Mesendoderm (in vitro differentiated cells): ENCODE measurements at regions not wholly inside any gene's neighbourhood (a gene's known extent, or its start where the extent isn't known, plus 50 kb on each side); places are given as distances from the start of the nearest gene placed in this dataset.

Experiments used
- DNase-seq: peaks from one replicate; pipeline ENCODE4 v3.0.0; 2013
- H2AK5ac ChIP-seq: 2 replicates; pipeline ENCODE4 v1.6.1; 2013; ENCODE audit warnings: low read length, inconsistent platforms
- H2BK120ac ChIP-seq: 2 replicates; pipeline ENCODE4 v1.6.1; 2013; ENCODE audit warnings: low read depth, mild to moderate bottlenecking, low read length, moderate library complexity, mixed read lengths
- H2BK15ac ChIP-seq: replicated peaks from 2 replicates; pipeline ENCODE4 v1.6.1; 2013; ENCODE audit warnings: low read depth, mild to moderate bottlenecking, moderate library complexity
- H2BK5ac ChIP-seq: 2 replicates; pipeline ENCODE4 v1.6.1; 2013; ENCODE audit warnings: low read length, inconsistent platforms
- H3K18ac ChIP-seq: 2 replicates; pipeline ENCODE4 v1.6.1; 2013; ENCODE audit warnings: mild to moderate bottlenecking, low read length, mixed read lengths
- H3K23ac ChIP-seq: one replicate; pipeline ENCODE4 v1.6.1; 2013; ENCODE audit warnings: low read length
- H3K27ac ChIP-seq: 2 replicates; pipeline ENCODE4 v1.5.1; 2013; ENCODE audit warnings: low read depth, mild to moderate bottlenecking, inconsistent platforms, low read length, moderate library complexity
- H3K27me3 ChIP-seq: 2 replicates; pipeline ENCODE4 v1.6.1; 2013; ENCODE audit warnings: low read length, control low read depth, mild to moderate bottlenecking, inconsistent platforms; ENCODE audit not compliant: insufficient read depth, poor library complexity
- H3K36me3 ChIP-seq: 2 replicates; pipeline ENCODE4 v1.6.1; 2013; ENCODE audit warnings: low read length, inconsistent platforms; ENCODE audit not compliant: control insufficient read depth, insufficient read depth
- H3K4ac ChIP-seq: one replicate; pipeline ENCODE4 v1.6.1; 2013; ENCODE audit warnings: low read depth, mild to moderate bottlenecking, low read length, moderate library complexity
- H3K4me1 ChIP-seq: 2 replicates; pipeline ENCODE4 v1.6.1; 2013; ENCODE audit warnings: low read depth, low read length, inconsistent platforms; ENCODE audit not compliant: control insufficient read depth
- H3K4me2 ChIP-seq: 2 replicates; pipeline ENCODE4 v1.6.1; 2013; ENCODE audit warnings: low read length
- H3K4me3 ChIP-seq: 2 replicates; pipeline ENCODE4 v1.5.1; 2013; ENCODE audit warnings: mild to moderate bottlenecking, low read length
- H3K56ac ChIP-seq: one replicate; pipeline ENCODE4 v1.6.1; 2013; ENCODE audit warnings: low read length
- H3K79me1 ChIP-seq: 2 replicates; pipeline ENCODE4 v1.6.1; 2013; ENCODE audit warnings: low read length, inconsistent platforms
- H3K79me2 ChIP-seq: 2 replicates; pipeline ENCODE4 v1.6.1; 2013; ENCODE audit warnings: mild to moderate bottlenecking, low read length; ENCODE audit not compliant: control insufficient read depth, insufficient read depth
- H3K9ac ChIP-seq: 2 replicates; pipeline ENCODE4 v1.6.1; 2013; ENCODE audit warnings: low read length, inconsistent platforms
- H4K5ac ChIP-seq: one replicate; pipeline ENCODE4 v1.6.1; 2013; ENCODE audit warnings: low read length
- H4K8ac ChIP-seq: one replicate; pipeline ENCODE4 v1.6.1; 2013; ENCODE audit warnings: low read depth, mild to moderate bottlenecking, control low read depth, low read length, moderate library complexity
- WGBS: extraction: QIAGEN DNeasy Blood & Tissue Kit; methylation state at CpG from one replicate; pipeline ENCODE4 v1.1.7; 2013; ENCODE audit warnings: low lambda C conversion rate, missing lambda C conversion rate; ENCODE audit not compliant: insufficient coverage; ENCODE audit errors: extremely low coverage; 5-methylcytosine and 5-hydroxymethylcytosine counted together

GRCh38 chr14:97578982-97579548 is 781.9 kb downstream of the VRK1 start:
- Histone ChIP-seq H3K18ac (no peak overlapping the region), H2BK120ac (no peak overlapping the region), H4K5ac (no peak overlapping the region), H3K79me2 (no peaks in the 10 kb centered on the region), H3K79me1 (no peaks in the 10 kb centered on the region), H2BK5ac (no peak overlapping the region), H3K9ac (no peak overlapping the region), H3K4ac (no peak overlapping the region), H3K27me3 (no peaks in the 10 kb centered on the region), H3K23ac (no peak overlapping the region), H3K27ac (no peak overlapping the region), H3K36me3 (no peaks in the 10 kb centered on the region), H2BK15ac (no peak overlapping the region), H3K4me1 (no peaks in the 10 kb centered on the region), H3K56ac (no peak overlapping the region), H3K4me2 (no peak overlapping the region), H2AK5ac (no peak overlapping the region), H4K8ac (no peak overlapping the region), H3K4me3 (no peak overlapping the region)
- DNase-seq: no peak

GRCh38 chr14:97581016-97581415 is 783.8 kb downstream of the VRK1 start:
- H4K5ac ChIP-seq: no peak overlapping the region
- no peak overlapping the region for H3K18ac ChIP-seq
- H3K4me3 ChIP-seq: no peak overlapping the region
- no peak overlapping the region for H3K23ac ChIP-seq
- no peak overlapping the region for H3K27ac ChIP-seq
- H4K8ac ChIP-seq: no peak overlapping the region
- WGBS: no CpG with 5 or more reads among the region's 4 CpGs
- no peak overlapping the region for H2BK5ac ChIP-seq
- H2BK15ac ChIP-seq: no peak overlapping the region
- H3K79me2 ChIP-seq: no peaks in the 10 kb centered on the region
- no peak overlapping the region for H3K4me2 ChIP-seq
- H3K56ac ChIP-seq: no peak overlapping the region
- no peak overlapping the region for H3K4ac ChIP-seq
- H3K9ac ChIP-seq: no peak overlapping the region
- H2AK5ac ChIP-seq: no peak overlapping the region
- no peaks in the 10 kb centered on the region for H3K27me3 ChIP-seq
- no peak overlapping the region for H2BK120ac ChIP-seq
- H3K36me3 ChIP-seq: no peaks in the 10 kb centered on the region
- no peaks in the 10 kb centered on the region for H3K4me1 ChIP-seq
- no peaks in the 10 kb centered on the region for H3K79me1 ChIP-seq
- peak; percentile 55 for DNase-seq

GRCh38 chr14:97582022-97582421 is 784.8 kb downstream of the VRK1 start:
- no peak for DNase-seq

GRCh38 chr14:97584528-97584927 is 787.3 kb downstream of the VRK1 start:
- H3K4me2 ChIP-seq: no peak overlapping the region
- H3K56ac ChIP-seq: no peak overlapping the region
- no peaks in the 10 kb centered on the region for H3K36me3 ChIP-seq
- no peak overlapping the region for H3K27ac ChIP-seq
- H3K4me3 ChIP-seq: no peak overlapping the region
- no peaks in the 10 kb centered on the region for H3K27me3 ChIP-seq
- H2BK120ac ChIP-seq: no peak overlapping the region
- H3K18ac ChIP-seq: no peak overlapping the region
- no peak overlapping the region for H4K5ac ChIP-seq
- peak; percentile 62 for DNase-seq
- no peak overlapping the region for H3K4ac ChIP-seq
- H2BK15ac ChIP-seq: no peak overlapping the region
- no CpG with 5 or more reads among the region's 2 CpGs for WGBS
- H3K79me2 ChIP-seq: no peaks in the 10 kb centered on the region
- H3K23ac ChIP-seq: no peak overlapping the region
- H3K79me1 ChIP-seq: no peaks in the 10 kb centered on the region
- no peak overlapping the region for H2AK5ac ChIP-seq
- no peak overlapping the region for H4K8ac ChIP-seq
- H2BK5ac ChIP-seq: no peak overlapping the region
- H3K4me1 ChIP-seq: no peaks in the 10 kb centered on the region
- no peak overlapping the region for H3K9ac ChIP-seq

More at GRCh38 chr14:97582022-97582421, 784.8 kb downstream of the VRK1 start:
- H3K4me1 ChIP-seq: no peaks in the 10 kb centered on the region
- no peak overlapping the region for H3K4me3 ChIP-seq
- no peaks in the 10 kb centered on the region for H3K27me3 ChIP-seq
- no peak overlapping the region for H3K9ac ChIP-seq
- no peak overlapping the region for H3K4ac ChIP-seq
- H3K56ac ChIP-seq: no peak overlapping the region
- no peak overlapping the region for H2BK15ac ChIP-seq
- no CpG with 5 or more reads among the region's 1 CpG for WGBS
- no peak overlapping the region for H4K8ac ChIP-seq
- no peak overlapping the region for H3K27ac ChIP-seq
- H3K4me2 ChIP-seq: no peak overlapping the region
- no peaks in the 10 kb centered on the region for H3K79me2 ChIP-seq
- no peak overlapping the region for H4K5ac ChIP-seq
- no peak overlapping the region for H2BK120ac ChIP-seq
- H2AK5ac ChIP-seq: no peak overlapping the region
- no peaks in the 10 kb centered on the region for H3K36me3 ChIP-seq
- H2BK5ac ChIP-seq: no peak overlapping the region
- H3K23ac ChIP-seq: no peak overlapping the region
- H3K18ac ChIP-seq: no peak overlapping the region
- no peaks in the 10 kb centered on the region for H3K79me1 ChIP-seq

GRCh38 chr14:97592341-97592980 is 795.3 kb downstream of the VRK1 start:
- Histone ChIP-seq H2BK120ac (no peak overlapping the region), H3K9ac (no peak overlapping the region), H3K4ac (no peak overlapping the region), H2BK5ac (no peak overlapping the region), H4K8ac (no peak overlapping the region), H3K56ac (no peak overlapping the region), H2AK5ac (no peak overlapping the region), H3K36me3 (no peaks in the 10 kb centered on the region), H3K4me1 (no peaks in the 10 kb centered on the region), H3K27me3 (no peaks in the 10 kb centered on the region), H3K79me1 (no peaks in the 10 kb centered on the region), H4K5ac (no peak overlapping the region), H3K4me2 (no peak overlapping the region), H3K27ac (no peak overlapping the region), H3K23ac (no peak overlapping the region), H2BK15ac (no peak overlapping the region), H3K4me3 (no peak overlapping the region), H3K79me2 (no peaks in the 10 kb centered on the region), H3K18ac (no peak overlapping the region)
- no CpG with 5 or more reads among the region's 5 CpGs for WGBS
- no peak for DNase-seq

- no peak overlapping the region for H4K8ac ChIP-seq
- DNase-seq: no peak
- H3K4me2 ChIP-seq: no peak overlapping the region
- H2AK5ac ChIP-seq: no peak overlapping the region
- no peak overlapping the region for H2BK120ac ChIP-seq
- H3K56ac ChIP-seq: no peak overlapping the region
- H3K4me3 ChIP-seq: no peak overlapping the region
- no peaks in the 10 kb centered on the region for H3K27me3 ChIP-seq
- no peak overlapping the region for H2BK15ac ChIP-seq
- H3K18ac ChIP-seq: no peak overlapping the region
- no peaks in the 10 kb centered on the region for H3K79me1 ChIP-seq
- H3K4me1 ChIP-seq: no peaks in the 10 kb centered on the region
- no peak overlapping the region for H3K23ac ChIP-seq
- no peaks in the 10 kb centered on the region for H3K79me2 ChIP-seq
- WGBS: no CpG with 5 or more reads among the region's 1 CpG
- H3K36me3 ChIP-seq: no peaks in the 10 kb centered on the region
- H3K27ac ChIP-seq: no peak overlapping the region
- H2BK5ac ChIP-seq: no peak overlapping the region
- H3K4ac ChIP-seq: no peak overlapping the region
- H4K5ac ChIP-seq: no peak overlapping the region
- no peak overlapping the region for H3K9ac ChIP-seq
Observed at GRCh38 chr14:97594306-97594705, 797.1 kb downstream of the VRK1 start.
